Chondrocyte (in vitro differentiated cells): ENCODE measurements at regions not wholly inside any gene's neighbourhood (a gene's known extent, or its start where the extent isn't known, plus 50 kb on each side); places are given as distances from the start of the nearest gene placed in this dataset.

Experiments
- DNase-seq: peaks from one replicate; pipeline ENCODE4 v3.0.0; 2021; ENCODE audit warnings: mixed read lengths, low spot score
- H3K27ac Mint-ChIP-seq: one replicate; pipeline ENCODE4 v1.8.0; 2021; ENCODE audit warnings: mild to moderate bottlenecking, moderate library complexity, mixed read lengths; ENCODE audit not compliant: unreplicated experiment
- H3K27me3 Mint-ChIP-seq: 2 replicates; pipeline ENCODE4 v1.8.0; 2021; ENCODE audit warnings: low read depth, mixed read lengths
- H3K36me3 Mint-ChIP-seq: 2 replicates; pipeline ENCODE4 v1.8.0; 2021; ENCODE audit warnings: low read depth, mixed read lengths
- H3K4me1 Mint-ChIP-seq: 2 replicates; pipeline ENCODE4 v1.8.0; 2021; ENCODE audit warnings: low read depth, mild to moderate bottlenecking, mixed read lengths
- H3K4me3 Mint-ChIP-seq: one replicate; pipeline ENCODE4 v1.8.0; 2021; ENCODE audit warnings: mild to moderate bottlenecking, moderate library complexity, mixed read lengths; ENCODE audit not compliant: unreplicated experiment
- H3K9me3 Mint-ChIP-seq: 2 replicates; pipeline ENCODE4 v1.8.0; 2021; ENCODE audit warnings: low read depth, mixed read lengths
- TF ChIP-seq, protein P1 (sequence below): fragments of 200-600 bp; sonication (generic); IDR thresholded peaks from 2 replicates; pipeline ENCODE4 v1.5.0; 2021; ENCODE audit warnings: antibody characterized with exemption, mild to moderate bottlenecking, moderate library complexity

DNA sequence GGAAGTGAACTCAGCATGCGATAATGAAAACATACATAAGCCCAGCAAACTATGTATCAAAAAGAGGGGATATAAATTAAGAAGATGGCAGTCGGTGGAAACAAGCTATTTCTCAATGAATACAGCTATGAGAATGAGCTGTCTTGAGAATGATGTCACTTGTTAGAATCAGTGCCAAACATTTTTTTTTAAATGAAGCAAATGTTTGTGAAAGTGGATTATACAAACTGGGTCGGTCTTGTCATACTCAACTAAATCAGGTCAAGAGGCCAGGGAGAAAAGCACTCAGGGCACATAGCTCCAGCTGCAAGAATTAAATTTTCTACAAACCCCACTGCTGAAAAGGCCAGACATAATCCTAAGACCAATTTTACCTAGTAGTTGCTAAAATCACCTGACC, 1048.4 kb downstream of the SLITRK1 start:
- Mint-ChIP-seq H3K36me3 (no peaks in the 10 kb centered on the region), H3K27me3 (peaks cover 2% of the 10 kb centered on the region), H3K27ac (no peak overlapping the region), H3K9me3 (peaks cover 9% of the 10 kb centered on the region), H3K4me3 (no peak overlapping the region), H3K4me1 (no peaks in the 10 kb centered on the region)
- no peak for DNase-seq
- TF ChIP-seq, protein P1, sequence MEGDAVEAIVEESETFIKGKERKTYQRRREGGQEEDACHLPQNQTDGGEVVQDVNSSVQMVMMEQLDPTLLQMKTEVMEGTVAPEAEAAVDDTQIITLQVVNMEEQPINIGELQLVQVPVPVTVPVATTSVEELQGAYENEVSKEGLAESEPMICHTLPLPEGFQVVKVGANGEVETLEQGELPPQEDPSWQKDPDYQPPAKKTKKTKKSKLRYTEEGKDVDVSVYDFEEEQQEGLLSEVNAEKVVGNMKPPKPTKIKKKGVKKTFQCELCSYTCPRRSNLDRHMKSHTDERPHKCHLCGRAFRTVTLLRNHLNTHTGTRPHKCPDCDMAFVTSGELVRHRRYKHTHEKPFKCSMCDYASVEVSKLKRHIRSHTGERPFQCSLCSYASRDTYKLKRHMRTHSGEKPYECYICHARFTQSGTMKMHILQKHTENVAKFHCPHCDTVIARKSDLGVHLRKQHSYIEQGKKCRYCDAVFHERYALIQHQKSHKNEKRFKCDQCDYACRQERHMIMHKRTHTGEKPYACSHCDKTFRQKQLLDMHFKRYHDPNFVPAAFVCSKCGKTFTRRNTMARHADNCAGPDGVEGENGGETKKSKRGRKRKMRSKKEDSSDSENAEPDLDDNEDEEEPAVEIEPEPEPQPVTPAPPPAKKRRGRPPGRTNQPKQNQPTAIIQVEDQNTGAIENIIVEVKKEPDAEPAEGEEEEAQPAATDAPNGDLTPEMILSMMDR: no peak

GRCh38 chr13:82829040-82829439, 1053.2 kb downstream of the SLITRK1 start:
- Mint-ChIP-seq H3K27me3 (no peaks in the 10 kb centered on the region), H3K27ac (no peak overlapping the region)

GRCh38 chr13:82827724-82828123, 1054.5 kb downstream of the SLITRK1 start:
- Mint-ChIP-seq H3K27me3 (no peaks in the 10 kb centered on the region), H3K36me3 (no peaks in the 10 kb centered on the region), H3K27ac (no peak overlapping the region), H3K9me3 (no peaks in the 10 kb centered on the region), H3K4me3 (no peak overlapping the region), H3K4me1 (no peaks in the 10 kb centered on the region)
- TF ChIP-seq, protein P1: no peak
- no peak for DNase-seq

More at GRCh38 chr13:82829040-82829439, 1053.2 kb downstream of the SLITRK1 start:
- Mint-ChIP-seq H3K4me3 (no peak overlapping the region), H3K36me3 (no peaks in the 10 kb centered on the region), H3K9me3 (no peaks in the 10 kb centered on the region), H3K4me1 (no peaks in the 10 kb centered on the region)
- no peak for DNase-seq
- TF ChIP-seq, protein P1: no peak

DNA sequence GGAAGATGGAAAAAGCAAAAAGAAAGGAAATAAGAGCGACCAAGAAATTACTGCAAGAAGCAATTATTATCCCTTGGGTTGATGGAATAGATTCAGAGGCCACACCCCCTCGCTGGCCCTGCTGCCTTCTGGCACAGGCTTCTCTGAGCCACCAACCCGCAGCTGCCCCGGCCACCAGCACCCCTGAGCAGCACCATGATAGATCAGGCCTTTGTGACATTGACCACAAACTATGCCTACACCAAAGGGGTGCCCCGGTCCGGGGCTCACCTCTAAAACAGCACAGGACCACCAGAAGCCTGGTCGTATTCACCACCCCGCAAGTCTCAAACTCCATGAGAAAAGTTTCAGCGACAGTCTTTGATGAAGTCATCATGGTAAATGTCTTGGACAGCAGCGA, 1059.3 kb downstream of the SLITRK1 start:
- no peak for DNase-seq
- TF ChIP-seq, protein P1: no peak
- no peaks in the 10 kb centered on the region for H3K4me1 Mint-ChIP-seq
- no peaks in the 10 kb centered on the region for H3K36me3 Mint-ChIP-seq
- H3K9me3 Mint-ChIP-seq: no peaks in the 10 kb centered on the region
- H3K27ac Mint-ChIP-seq: no peak overlapping the region
- H3K27me3 Mint-ChIP-seq: no peaks in the 10 kb centered on the region
- no peak overlapping the region for H3K4me3 Mint-ChIP-seq

- no peaks in the 10 kb centered on the region for H3K36me3 Mint-ChIP-seq
- H3K27me3 Mint-ChIP-seq: peaks cover 1% of the 10 kb centered on the region
- no peak for DNase-seq
- no peak overlapping the region for H3K4me3 Mint-ChIP-seq
- no peak overlapping the region for H3K27ac Mint-ChIP-seq
- H3K9me3 Mint-ChIP-seq: peaks cover 6% of the 10 kb centered on the region
- TF ChIP-seq, protein P1: no peak
- H3K4me1 Mint-ChIP-seq: no peaks in the 10 kb centered on the region
Observed at GRCh38 chr13:82817133-82817532, 1065.1 kb downstream of the SLITRK1 start.
